ENCODE measurements at regions not wholly inside any gene's neighbourhood (a gene's known extent, or its start where the extent isn't known, plus 50 kb on each side); places are given as distances from the start of the nearest gene placed in this dataset.

GRCh38 chr4:185894481-185894880 is 82.5 kb upstream of the SORBS2 start:
- no peak for DNase-seq

- DNase-seq: no peak
Measured at GRCh38 chr4:185895351-185895750, 83.4 kb upstream of the SORBS2 start.

GRCh38 chr4:185895866-185896265 is 83.9 kb upstream of the SORBS2 start:
- no peak for DNase-seq

- no peak for DNase-seq
Measured at GRCh38 chr4:185896817-185897488, 85.0 kb upstream of the SORBS2 start.

- DNase-seq: no peak
Measured at GRCh38 chr4:185898413-185898812, 86.4 kb upstream of the SORBS2 start.

- no peak for DNase-seq
Measured at GRCh38 chr4:185899833-185900232, 87.8 kb upstream of the SORBS2 start.

GRCh38 chr4:185902654-185903053 is 90.7 kb upstream of the SORBS2 start:
- DNase-seq: no peak

- no peak for DNase-seq
Measured at GRCh38 chr4:185903205-185903604, 91.2 kb upstream of the SORBS2 start.

- DNase-seq: no peak
Measured at GRCh38 chr4:185904381-185904780, 92.4 kb upstream of the SORBS2 start.

GRCh38 chr4:185909972-185910371 is 98.0 kb upstream of the SORBS2 start:
- no peak for DNase-seq

- no peak for DNase-seq
Measured at GRCh38 chr4:185911556-185912064, 99.6 kb upstream of the SORBS2 start.

GRCh38 chr4:185912779-185913178 is 100.8 kb upstream of the SORBS2 start:
- DNase-seq: no peak

- peak; percentile 26 for DNase-seq
Measured at GRCh38 chr4:185914583-185915199, 102.7 kb upstream of the SORBS2 start.

GRCh38 chr4:185915271-185915670 is 103.3 kb upstream of the SORBS2 start:
- DNase-seq: no peak

GRCh38 chr4:185915817-185916216 is 103.8 kb upstream of the SORBS2 start:
- DNase-seq: no peak

GRCh38 chr4:185916231-185916630 is 104.2 kb upstream of the SORBS2 start:
- DNase-seq: no peak

GRCh38 chr4:185916683-185917082 is 104.7 kb upstream of the SORBS2 start:
- DNase-seq: no peak

- DNase-seq: no peak
Measured at GRCh38 chr4:185919107-185919506, 107.1 kb upstream of the SORBS2 start.

- DNase-seq: no peak
Measured at GRCh38 chr4:185920171-185920570, 108.2 kb upstream of the SORBS2 start.

- no peak for DNase-seq
Measured at GRCh38 chr4:185920691-185921260, 108.8 kb upstream of the SORBS2 start.

GRCh38 chr4:185921583-185922555 is 109.9 kb upstream of the SORBS2 start:
- no peak for DNase-seq

- DNase-seq: no peak
Measured at GRCh38 chr4:185924458-185925044, 112.6 kb upstream of the SORBS2 start.

Data from right kidney (tissue), 1 donor.